ENCODE measurements at regions not wholly inside any gene's neighbourhood (a gene's known extent, or its start where the extent isn't known, plus 50 kb on each side); places are given as distances from the start of the nearest gene placed in this dataset.

DNA sequence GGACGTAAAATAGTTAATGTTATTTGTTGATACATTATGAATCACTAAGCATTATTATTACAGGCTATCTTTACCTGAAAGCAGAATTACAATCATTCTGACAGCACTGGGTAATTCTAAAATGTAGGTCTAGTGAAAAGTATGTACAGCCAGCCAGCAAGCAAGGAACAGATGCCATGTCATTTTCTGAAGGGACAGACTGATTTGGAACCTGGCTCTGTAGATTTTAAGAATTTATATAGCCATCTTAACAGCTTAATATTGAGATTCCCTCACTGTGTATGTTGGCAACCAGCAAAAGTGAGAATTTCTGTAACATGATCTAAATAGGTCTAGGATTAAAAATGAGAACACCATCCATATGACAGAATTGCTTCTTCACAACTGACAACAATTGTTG, 359.4 kb downstream of the ZIC4 start:
- no peaks in the 10 kb centered on the region for H3K4me1 Mint-ChIP-seq
- POLR2A ChIA-PET: no interaction called here
- H3K4me3 Mint-ChIP-seq: no peak overlapping the region
- H3K27ac Mint-ChIP-seq: no peak overlapping the region
- DNase-seq (no peak), ATAC-seq (no peak)
- H3K27me3 Mint-ChIP-seq: peaks cover 0 to 4% (median 0%) of the 10 kb centered on the region in 5 donors
- H3K9me3 Mint-ChIP-seq: peaks cover 0 to 27% (median 7%) of the 10 kb centered on the region in 9 donors
- H3K36me3 Mint-ChIP-seq: peaks cover 0 to 5% (median 0%) of the 10 kb centered on the region in 3 donors

- Mint-ChIP-seq H3K36me3 (no peaks in the 10 kb centered on the region), H3K4me1 (no peaks in the 10 kb centered on the region), H3K27me3 (no peaks in the 10 kb centered on the region), H3K4me3 (no peak overlapping the region), H3K27ac (no peak overlapping the region), H3K9me3 (peaks cover 0 to 23% (median 12%) of the 10 kb centered on the region in 9 donors)
- POLR2A ChIA-PET: no interaction called here
- DNase-seq: no peak
- no peak for ATAC-seq
Measured at GRCh38 chr3:147038481-147038880, 367.9 kb downstream of the ZIC4 start.

DNA sequence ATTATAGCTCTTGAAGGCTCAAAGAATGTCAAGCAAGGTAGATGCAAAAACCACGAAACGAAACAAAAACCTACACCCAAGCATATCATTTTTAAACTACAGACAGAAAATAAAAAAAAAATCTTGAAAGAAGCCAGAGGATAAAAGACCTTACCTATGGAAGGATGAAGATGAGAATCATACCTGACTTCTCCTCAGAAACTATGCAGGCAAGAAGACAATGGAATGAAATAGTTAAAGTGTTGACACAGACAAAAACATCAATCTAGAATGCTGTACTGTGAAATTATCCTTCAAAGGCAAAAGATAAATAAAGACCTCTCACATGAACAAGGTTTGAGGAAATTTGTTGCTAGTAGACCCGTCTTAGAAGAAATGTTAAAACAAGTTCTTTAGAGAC, 372.0 kb downstream of the ZIC4 start:
- Mint-ChIP-seq H3K36me3 (no peaks in the 10 kb centered on the region), H3K4me1 (no peaks in the 10 kb centered on the region), H3K27ac (no peak overlapping the region), H3K4me3 (no peak overlapping the region), H3K9me3 (peaks cover 0 to 31% (median 13%) of the 10 kb centered on the region in 9 donors), H3K27me3 (no peaks in the 10 kb centered on the region)
- no peak for DNase-seq
- POLR2A ChIA-PET: no interaction called here
- no peak for ATAC-seq

- H3K4me3 Mint-ChIP-seq: no peak overlapping the region
- no peak for ATAC-seq
- no peaks in the 10 kb centered on the region for H3K27me3 Mint-ChIP-seq
- no peaks in the 10 kb centered on the region for H3K36me3 Mint-ChIP-seq
- H3K9me3 Mint-ChIP-seq: peaks cover 0 to 44% (median 11%) of the 10 kb centered on the region in 9 donors
- H3K27ac Mint-ChIP-seq: no peak overlapping the region
- no peaks in the 10 kb centered on the region for H3K4me1 Mint-ChIP-seq
- no peak for DNase-seq
- POLR2A ChIA-PET: no interaction called here
Measured at GRCh38 chr3:147030274-147030673, 376.1 kb downstream of the ZIC4 start.

DNA sequence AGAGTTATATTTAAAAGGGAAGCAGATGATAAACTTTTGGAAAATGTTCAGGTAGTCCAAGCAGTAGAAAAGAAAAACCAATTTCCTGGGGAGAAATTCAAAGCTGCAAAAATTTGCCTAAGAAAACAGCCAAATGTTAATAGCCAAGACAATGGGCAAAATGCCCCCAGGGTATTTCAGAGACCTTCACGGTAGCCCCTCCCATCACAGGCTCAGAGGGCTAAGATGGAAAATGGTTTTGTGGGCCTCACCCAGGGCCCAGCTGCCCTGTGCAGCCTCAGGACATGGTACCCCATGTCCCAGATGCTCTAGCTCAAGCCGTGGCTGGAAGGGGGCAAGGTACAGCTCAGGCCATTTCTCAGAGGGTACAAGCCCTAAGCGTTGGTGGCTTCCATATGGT, 391.0 kb downstream of the ZIC4 start:
- peaks cover 0 to 22% (median 5%) of the 10 kb centered on the region in 9 donors for H3K9me3 Mint-ChIP-seq
- H3K27ac Mint-ChIP-seq: no peak overlapping the region
- no peak overlapping the region for H3K4me3 Mint-ChIP-seq
- no peaks in the 10 kb centered on the region for H3K36me3 Mint-ChIP-seq
- DNase-seq (no peak), ATAC-seq (no peak)
- POLR2A ChIA-PET: no interaction called here
- H3K27me3 Mint-ChIP-seq: no peaks in the 10 kb centered on the region
- H3K4me1 Mint-ChIP-seq: no peaks in the 10 kb centered on the region

- POLR2A ChIA-PET: no interaction called here
- Mint-ChIP-seq H3K36me3 (no peaks in the 10 kb centered on the region), H3K4me3 (no peak overlapping the region), H3K27me3 (no peaks in the 10 kb centered on the region), H3K27ac (no peak overlapping the region), H3K9me3 (peaks cover 0 to 27% (median 5%) of the 10 kb centered on the region in 9 donors), H3K4me1 (no peaks in the 10 kb centered on the region)
- ATAC-seq (no peak), DNase-seq (no peak)
Measured at GRCh38 chr3:147008886-147009285, 397.5 kb downstream of the ZIC4 start.

GRCh38 chr3:147008458-147008857, 397.9 kb downstream of the ZIC4 start:
- no peak for DNase-seq
- POLR2A ChIA-PET: no interaction called here
- Mint-ChIP-seq H3K27me3 (no peaks in the 10 kb centered on the region), H3K9me3 (peaks cover 0 to 27% (median 5%) of the 10 kb centered on the region in 9 donors), H3K27ac (no peak overlapping the region), H3K4me1 (no peaks in the 10 kb centered on the region), H3K36me3 (no peaks in the 10 kb centered on the region), H3K4me3 (no peak overlapping the region)
- no peak for ATAC-seq

- H3K36me3 Mint-ChIP-seq: no peaks in the 10 kb centered on the region
- no peaks in the 10 kb centered on the region for H3K4me1 Mint-ChIP-seq
- H3K9me3 Mint-ChIP-seq: peaks cover 0 to 22% (median 5%) of the 10 kb centered on the region in 9 donors
- no peak overlapping the region for H3K27ac Mint-ChIP-seq
- H3K4me3 Mint-ChIP-seq: no peak overlapping the region
- POLR2A ChIA-PET: no interaction called here
- ATAC-seq: no peak
- no peak for DNase-seq
- no peaks in the 10 kb centered on the region for H3K27me3 Mint-ChIP-seq
Measured at GRCh38 chr3:147007736-147008245, 398.6 kb downstream of the ZIC4 start.

- Mint-ChIP-seq H3K4me3 (no peak overlapping the region), H3K4me1 (no peaks in the 10 kb centered on the region), H3K27ac (no peak overlapping the region), H3K9me3 (peaks cover 0 to 38% (median 6%) of the 10 kb centered on the region in 9 donors), H3K27me3 (no peaks in the 10 kb centered on the region), H3K36me3 (no peaks in the 10 kb centered on the region)
- DNase-seq (no peak), ATAC-seq (no peak)
- POLR2A ChIA-PET: no interaction called here
Measured at GRCh38 chr3:147002721-147003120, 397.6 kb upstream of the PLSCR5 start.

- no peak for ATAC-seq
- peaks cover 0 to 35% (median 4%) of the 10 kb centered on the region in 9 donors for H3K9me3 Mint-ChIP-seq
- H3K36me3 Mint-ChIP-seq: no peaks in the 10 kb centered on the region
- POLR2A ChIA-PET: no interaction called here
- H3K4me1 Mint-ChIP-seq: no peaks in the 10 kb centered on the region
- no peak for DNase-seq
- H3K27ac Mint-ChIP-seq: no peak overlapping the region
- H3K4me3 Mint-ChIP-seq: no peak overlapping the region
- H3K27me3 Mint-ChIP-seq: no peaks in the 10 kb centered on the region
Measured at GRCh38 chr3:147000274-147000673, 395.1 kb upstream of the PLSCR5 start.

- Mint-ChIP-seq H3K36me3 (no peaks in the 10 kb centered on the region), H3K27me3 (no peaks in the 10 kb centered on the region), H3K4me3 (no peak overlapping the region), H3K9me3 (peaks cover 0 to 44% (median 2%) of the 10 kb centered on the region in 9 donors), H3K27ac (no peak overlapping the region), H3K4me1 (no peaks in the 10 kb centered on the region)
- ATAC-seq (no peak), DNase-seq (no peak)
- POLR2A ChIA-PET: no interaction called here
Measured at GRCh38 chr3:146991907-146992306, 386.8 kb upstream of the PLSCR5 start.

GRCh38 chr3:146975476-146975875, 370.3 kb upstream of the PLSCR5 start:
- Mint-ChIP-seq H3K36me3 (no peaks in the 10 kb centered on the region), H3K4me3 (no peak overlapping the region), H3K9me3 (peaks cover 0 to 14% (median 3%) of the 10 kb centered on the region in 9 donors), H3K27ac (peak overlapping the region in 1 of 10 donors; percentile 26), H3K27me3 (no peaks in the 10 kb centered on the region), H3K4me1 (peaks cover 0 to 1% (median 0%) of the 10 kb centered on the region in 4 donors)
- DNase-seq (no peak), ATAC-seq (no peak)
- POLR2A ChIA-PET: no interaction called here

GRCh38 chr3:146975032-146975431, 369.9 kb upstream of the PLSCR5 start:
- Mint-ChIP-seq H3K9me3 (peaks cover 0 to 14% (median 5%) of the 10 kb centered on the region in 9 donors), H3K4me1 (peaks cover 0 to 1% (median 0%) of the 10 kb centered on the region in 4 donors), H3K36me3 (no peaks in the 10 kb centered on the region), H3K4me3 (no peak overlapping the region), H3K27me3 (no peaks in the 10 kb centered on the region), H3K27ac (peak overlapping the region in 1 of 10 donors; percentile 26)
- DNase-seq (no peak), ATAC-seq (no peak)
- POLR2A ChIA-PET: no interaction called here

DNA sequence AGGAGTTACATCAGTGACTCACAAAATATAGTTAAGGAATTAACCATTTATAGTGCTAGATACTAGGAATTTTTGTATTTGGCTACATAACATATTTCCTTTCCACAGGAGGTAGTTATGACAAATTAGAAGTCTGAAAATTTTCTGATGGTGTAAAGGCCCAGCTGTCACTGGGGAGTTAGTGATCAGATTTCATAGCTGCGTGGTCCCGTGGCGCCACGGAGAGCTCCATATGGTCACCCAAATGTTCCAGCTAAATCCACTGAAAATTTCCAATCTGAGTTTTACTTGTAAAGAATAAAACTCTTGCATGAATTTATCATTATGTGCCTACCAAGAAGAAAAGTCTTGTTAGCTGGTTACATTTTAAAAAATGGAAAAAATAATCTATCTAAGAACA, 368.9 kb upstream of the PLSCR5 start:
- Mint-ChIP-seq H3K9me3 (peaks cover 0 to 14% (median 5%) of the 10 kb centered on the region in 9 donors), H3K4me1 (peaks cover 0 to 1% (median 0%) of the 10 kb centered on the region in 4 donors), H3K4me3 (no peak overlapping the region), H3K27ac (no peak overlapping the region), H3K27me3 (no peaks in the 10 kb centered on the region), H3K36me3 (no peaks in the 10 kb centered on the region)
- ATAC-seq: no peak
- DNase-seq: no peak
- POLR2A ChIA-PET: no interaction called here

Data from naive thymus-derived CD8-positive, alpha-beta T cell (primary cell).